ENCODE measurements at regions not wholly inside any gene's neighbourhood (a gene's known extent, or its start where the extent isn't known, plus 50 kb on each side); places are given as distances from the start of the nearest gene placed in this dataset.

DNA sequence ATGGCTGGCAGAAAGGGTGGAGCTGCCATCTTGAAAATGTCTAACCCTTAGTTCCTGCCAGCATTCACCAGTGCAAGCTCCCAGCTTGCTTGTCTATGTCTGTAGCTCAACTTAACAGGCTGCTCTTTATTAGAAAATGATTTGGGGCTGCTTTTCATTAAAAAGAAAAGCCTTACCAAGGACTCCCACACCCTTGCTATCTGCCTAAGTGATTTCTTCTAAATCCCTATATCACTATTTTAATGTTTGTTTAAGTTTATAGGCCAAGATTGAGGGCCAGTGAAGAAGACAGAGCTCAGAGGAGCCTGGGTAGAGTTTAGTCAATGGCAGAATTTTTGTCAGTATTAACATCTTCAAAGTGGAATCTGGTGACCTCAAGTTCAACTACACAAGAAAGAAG lies 336.8 kb upstream of the CHRM3 start:
- Histone ChIP-seq H3K27me3 (ENCODE audit: control insufficient read depth in 1 of 2, insufficient read depth in 2 of 2, low read length in 2 of 2) (no peaks in the 10 kb centered on the region), H3K9me3 (ENCODE audit: low read length) (no peaks in the 10 kb centered on the region), H3K9ac (ENCODE audit: low read length) (no peak overlapping the region), H3K4me1 (ENCODE audit: insufficient read depth, low read length) (no peaks in the 10 kb centered on the region), H3K27ac (ENCODE audit: low read depth, low read length) (no peak overlapping the region), H3K4me3 (ENCODE audit: low read depth in 1 of 2, low read length in 2 of 2) (no peak overlapping the region), H3K36me3 (ENCODE audit: insufficient read depth, low read length) (no peaks in the 10 kb centered on the region)

DNA sequence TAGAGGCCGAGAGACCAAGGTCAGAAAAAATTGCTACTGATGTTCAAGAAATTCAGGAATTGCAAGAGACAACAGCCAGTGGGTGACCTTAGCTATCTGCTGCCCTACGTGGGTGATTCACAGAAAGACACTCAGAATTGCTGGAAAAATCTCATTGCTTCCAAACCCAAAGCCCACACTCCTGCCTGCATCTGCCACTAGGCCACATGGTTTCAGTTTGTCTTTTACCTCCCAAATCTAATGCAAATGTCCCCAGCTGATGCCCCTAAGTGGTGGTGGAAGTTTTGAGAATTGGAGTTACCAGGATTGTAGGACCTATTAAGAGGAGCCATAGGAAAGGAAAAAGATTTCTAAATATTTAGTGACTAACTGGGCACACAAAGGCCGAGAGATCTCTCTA lies 341.5 kb upstream of the CHRM3 start:
- H3K9ac ChIP-seq (ENCODE audit: low read length), result no peak overlapping the region
- no peak overlapping the region for H3K4me3 ChIP-seq (ENCODE audit: low read depth in 1 of 2, low read length in 2 of 2)
- no peaks in the 10 kb centered on the region for H3K36me3 ChIP-seq (ENCODE audit: insufficient read depth, low read length)
- H3K27me3 ChIP-seq (ENCODE audit: control insufficient read depth in 1 of 2, insufficient read depth in 2 of 2, low read length in 2 of 2), result no peaks in the 10 kb centered on the region
- no peaks in the 10 kb centered on the region for H3K9me3 ChIP-seq (ENCODE audit: low read length)
- H3K4me1 ChIP-seq (ENCODE audit: insufficient read depth, low read length), result no peaks in the 10 kb centered on the region
- H3K27ac ChIP-seq (ENCODE audit: low read depth, low read length), result no peak overlapping the region

DNA sequence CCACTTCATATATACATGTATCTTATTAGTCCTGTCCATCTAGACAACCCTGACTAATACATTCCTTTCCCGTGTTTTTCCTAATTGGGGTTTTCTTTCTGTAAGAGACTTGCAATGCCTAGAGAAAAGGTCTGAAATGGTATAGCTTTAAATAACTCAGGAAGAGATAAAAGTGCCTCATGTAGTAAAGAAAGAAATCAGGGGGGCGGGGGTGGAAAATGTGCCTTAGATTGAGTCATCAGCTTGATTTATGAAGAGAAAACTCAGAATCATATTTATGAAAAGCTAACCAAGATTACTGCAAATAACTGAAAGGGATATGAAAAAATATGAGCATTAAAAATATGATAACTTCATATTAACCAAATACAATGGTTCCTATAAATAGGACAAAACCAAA lies 345.8 kb upstream of the CHRM3 start:
- Histone ChIP-seq H3K9ac (ENCODE audit: low read length) (no peak overlapping the region), H3K9me3 (ENCODE audit: low read length) (no peaks in the 10 kb centered on the region), H3K36me3 (ENCODE audit: insufficient read depth, low read length) (no peaks in the 10 kb centered on the region), H3K4me1 (ENCODE audit: insufficient read depth, low read length) (no peaks in the 10 kb centered on the region), H3K27ac (ENCODE audit: low read depth, low read length) (no peak overlapping the region), H3K27me3 (ENCODE audit: control insufficient read depth in 1 of 2, insufficient read depth in 2 of 2, low read length in 2 of 2) (no peaks in the 10 kb centered on the region), H3K4me3 (ENCODE audit: low read depth in 1 of 2, low read length in 2 of 2) (no peak overlapping the region)

DNA sequence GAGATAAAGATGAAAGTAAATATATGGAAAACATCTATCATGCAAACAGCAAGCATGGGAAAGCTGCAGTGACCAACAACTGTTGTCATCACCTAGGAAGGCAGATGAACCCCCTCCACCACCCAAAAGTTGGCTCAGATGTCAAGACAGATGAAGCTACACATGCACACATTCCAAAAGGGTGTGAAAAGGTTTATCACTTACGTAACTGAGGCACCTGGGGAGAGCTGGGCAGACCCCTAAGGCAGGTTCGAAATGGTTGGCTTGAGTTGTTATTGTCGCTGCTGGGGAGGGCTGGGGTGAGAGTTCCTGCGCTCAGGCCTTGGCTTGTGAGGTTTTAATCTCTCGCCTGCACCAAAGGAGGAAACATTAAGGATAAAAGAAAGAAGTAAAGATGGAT lies 355.1 kb upstream of the CHRM3 start:
- Histone ChIP-seq H3K36me3 (ENCODE audit: insufficient read depth, low read length) (no peaks in the 10 kb centered on the region), H3K4me3 (ENCODE audit: low read depth in 1 of 2, low read length in 2 of 2) (no peak overlapping the region), H3K27ac (ENCODE audit: low read depth, low read length) (no peak overlapping the region), H3K9me3 (ENCODE audit: low read length) (no peaks in the 10 kb centered on the region), H3K9ac (ENCODE audit: low read length) (no peak overlapping the region), H3K27me3 (ENCODE audit: control insufficient read depth in 1 of 2, insufficient read depth in 2 of 2, low read length in 2 of 2) (no peaks in the 10 kb centered on the region), H3K4me1 (ENCODE audit: insufficient read depth, low read length) (no peaks in the 10 kb centered on the region)

- H3K4me3 ChIP-seq (ENCODE audit: low read depth in 1 of 2, low read length in 2 of 2), result no peak overlapping the region
- no peaks in the 10 kb centered on the region for H3K36me3 ChIP-seq (ENCODE audit: insufficient read depth, low read length)
- H3K9ac ChIP-seq (ENCODE audit: low read length), result no peak overlapping the region
- no peaks in the 10 kb centered on the region for H3K4me1 ChIP-seq (ENCODE audit: insufficient read depth, low read length)
- no peaks in the 10 kb centered on the region for H3K9me3 ChIP-seq (ENCODE audit: low read length)
- H3K27ac ChIP-seq (ENCODE audit: low read depth, low read length), result no peak overlapping the region
- no peaks in the 10 kb centered on the region for H3K27me3 ChIP-seq (ENCODE audit: control insufficient read depth in 1 of 2, insufficient read depth in 2 of 2, low read length in 2 of 2)
Observed at GRCh38 chr1:239025997-239026694, 360.2 kb upstream of the CHRM3 start.

GRCh38 chr1:239025223-239025622 lies 361.1 kb upstream of the CHRM3 start:
- Histone ChIP-seq H3K9me3 (ENCODE audit: low read length) (no peaks in the 10 kb centered on the region), H3K9ac (ENCODE audit: low read length) (no peak overlapping the region), H3K4me3 (ENCODE audit: low read depth in 1 of 2, low read length in 2 of 2) (no peak overlapping the region), H3K4me1 (ENCODE audit: insufficient read depth, low read length) (no peaks in the 10 kb centered on the region), H3K27me3 (ENCODE audit: control insufficient read depth in 1 of 2, insufficient read depth in 2 of 2, low read length in 2 of 2) (no peaks in the 10 kb centered on the region), H3K27ac (ENCODE audit: low read depth, low read length) (no peak overlapping the region), H3K36me3 (ENCODE audit: insufficient read depth, low read length) (no peaks in the 10 kb centered on the region)

DNA sequence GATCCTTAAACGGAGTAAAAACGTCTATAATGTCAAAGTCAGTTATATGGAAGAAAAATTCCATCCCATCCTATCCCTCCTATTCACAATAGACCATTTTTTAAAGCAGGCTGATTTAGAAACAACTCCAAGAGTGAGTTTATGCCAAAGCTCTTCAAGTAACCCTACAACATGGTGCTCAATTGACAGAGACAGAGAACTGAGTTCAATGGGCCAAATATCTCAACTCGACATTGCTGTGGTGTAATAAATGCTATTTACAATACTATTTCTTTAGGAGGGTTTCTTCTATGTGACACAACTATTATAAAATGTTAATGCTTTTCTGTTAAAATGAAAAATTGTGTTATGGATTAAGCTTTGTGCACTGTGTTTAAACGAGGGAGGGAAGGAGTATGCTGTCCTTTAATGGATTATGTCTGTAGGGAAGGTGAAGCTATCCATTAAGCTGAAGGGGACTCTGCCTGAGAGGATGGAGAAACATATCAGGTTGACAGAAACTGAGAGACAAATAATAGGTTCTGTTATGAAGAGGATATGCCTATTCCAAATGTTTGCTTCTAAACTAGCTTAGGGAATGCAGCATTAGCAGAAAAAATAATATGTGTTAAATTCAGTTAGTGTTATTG lies 362.5 kb upstream of the CHRM3 start:
- Histone ChIP-seq H3K4me3 (ENCODE audit: low read depth in 1 of 2, low read length in 2 of 2) (no peak overlapping the region), H3K27ac (ENCODE audit: low read depth, low read length) (no peak overlapping the region), H3K27me3 (ENCODE audit: control insufficient read depth in 1 of 2, insufficient read depth in 2 of 2, low read length in 2 of 2) (no peaks in the 10 kb centered on the region), H3K4me1 (ENCODE audit: insufficient read depth, low read length) (no peaks in the 10 kb centered on the region), H3K36me3 (ENCODE audit: insufficient read depth, low read length) (no peaks in the 10 kb centered on the region), H3K9me3 (ENCODE audit: low read length) (no peaks in the 10 kb centered on the region), H3K9ac (ENCODE audit: low read length) (no peak overlapping the region)

GRCh38 chr1:239016337-239016736 lies 370.0 kb upstream of the CHRM3 start:
- H3K9me3 ChIP-seq (ENCODE audit: low read length), result no peaks in the 10 kb centered on the region
- no peaks in the 10 kb centered on the region for H3K4me1 ChIP-seq (ENCODE audit: insufficient read depth, low read length)
- H3K9ac ChIP-seq (ENCODE audit: low read length), result no peak overlapping the region
- no peaks in the 10 kb centered on the region for H3K36me3 ChIP-seq (ENCODE audit: insufficient read depth, low read length)
- H3K4me3 ChIP-seq (ENCODE audit: low read depth in 1 of 2, low read length in 2 of 2), result no peak overlapping the region
- no peaks in the 10 kb centered on the region for H3K27me3 ChIP-seq (ENCODE audit: control insufficient read depth in 1 of 2, insufficient read depth in 2 of 2, low read length in 2 of 2)
- H3K27ac ChIP-seq (ENCODE audit: low read depth, low read length), result no peak overlapping the region

DNA sequence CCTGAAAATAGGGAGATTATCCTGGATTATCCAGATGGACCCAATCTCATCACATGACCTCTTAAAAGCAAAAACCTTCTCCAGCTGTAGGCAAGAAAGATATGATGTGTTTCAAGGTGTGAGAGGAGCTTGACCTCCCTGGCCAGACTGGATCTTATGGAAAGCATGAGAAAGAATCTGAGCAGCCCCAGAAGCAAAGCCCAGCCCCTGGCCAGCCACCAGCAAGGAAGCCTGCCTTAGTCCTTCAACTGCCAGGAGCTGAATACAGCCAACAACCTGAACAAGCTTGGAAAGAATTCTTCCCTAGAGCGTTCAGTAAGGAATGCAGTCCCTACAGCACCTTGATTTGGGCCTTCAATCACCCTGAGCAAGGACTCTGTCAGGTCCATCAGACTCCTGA lies 375.0 kb upstream of the CHRM3 start:
- H3K27me3 ChIP-seq (ENCODE audit: control insufficient read depth in 1 of 2, insufficient read depth in 2 of 2, low read length in 2 of 2), result no peaks in the 10 kb centered on the region
- H3K9ac ChIP-seq (ENCODE audit: low read length), result no peak overlapping the region
- H3K9me3 ChIP-seq (ENCODE audit: low read length), result no peaks in the 10 kb centered on the region

DNA sequence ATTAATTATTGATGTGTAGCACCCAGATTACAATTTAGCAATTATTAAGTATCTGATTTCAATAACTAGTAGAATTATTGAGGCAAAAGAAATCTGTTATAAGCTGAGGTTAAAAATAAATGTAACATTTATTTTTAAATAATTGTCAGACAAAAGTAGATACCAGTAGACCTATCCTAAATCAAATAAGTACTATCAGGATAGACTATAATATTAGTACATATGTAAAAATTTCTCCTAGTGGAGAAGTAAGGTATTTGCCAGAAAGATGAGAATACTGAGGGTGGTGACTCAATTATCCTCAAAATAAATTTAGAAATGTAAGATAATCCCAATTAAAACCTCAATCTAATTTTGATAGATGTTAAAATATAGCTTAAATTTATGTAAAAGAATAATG lies 377.8 kb upstream of the CHRM3 start:
- Histone ChIP-seq H3K4me3 (ENCODE audit: low read depth in 1 of 2, low read length in 2 of 2) (no peak overlapping the region), H3K9me3 (ENCODE audit: low read length) (no peaks in the 10 kb centered on the region), H3K27me3 (ENCODE audit: control insufficient read depth in 1 of 2, insufficient read depth in 2 of 2, low read length in 2 of 2) (no peaks in the 10 kb centered on the region)

More for the DNA sequence above, 375.0 kb upstream of the CHRM3 start:
- Histone ChIP-seq H3K4me1 (ENCODE audit: insufficient read depth, low read length) (no peaks in the 10 kb centered on the region), H3K4me3 (ENCODE audit: low read depth in 1 of 2, low read length in 2 of 2) (no peak overlapping the region), H3K27ac (ENCODE audit: low read depth, low read length) (no peak overlapping the region), H3K36me3 (ENCODE audit: insufficient read depth, low read length) (no peaks in the 10 kb centered on the region)

GRCh38 chr1:239006276-239006675 lies 380.1 kb upstream of the CHRM3 start:
- Histone ChIP-seq H3K27ac (ENCODE audit: low read depth, low read length) (no peak overlapping the region), H3K9ac (ENCODE audit: low read length) (no peak overlapping the region), H3K4me3 (ENCODE audit: low read depth in 1 of 2, low read length in 2 of 2) (no peak overlapping the region), H3K27me3 (ENCODE audit: control insufficient read depth in 1 of 2, insufficient read depth in 2 of 2, low read length in 2 of 2) (no peaks in the 10 kb centered on the region), H3K36me3 (ENCODE audit: insufficient read depth, low read length) (no peaks in the 10 kb centered on the region), H3K4me1 (ENCODE audit: insufficient read depth, low read length) (no peaks in the 10 kb centered on the region), H3K9me3 (ENCODE audit: low read length) (no peaks in the 10 kb centered on the region)

More for the DNA sequence above, 377.8 kb upstream of the CHRM3 start:
- Histone ChIP-seq H3K4me1 (ENCODE audit: insufficient read depth, low read length) (no peaks in the 10 kb centered on the region), H3K36me3 (ENCODE audit: insufficient read depth, low read length) (no peaks in the 10 kb centered on the region), H3K27ac (ENCODE audit: low read depth, low read length) (no peak overlapping the region), H3K9ac (ENCODE audit: low read length) (no peak overlapping the region)

GRCh38 chr1:238999944-239000343 lies 386.4 kb upstream of the CHRM3 start:
- Histone ChIP-seq H3K9me3 (ENCODE audit: low read length) (no peaks in the 10 kb centered on the region), H3K4me1 (ENCODE audit: insufficient read depth, low read length) (no peaks in the 10 kb centered on the region), H3K36me3 (ENCODE audit: insufficient read depth, low read length) (no peaks in the 10 kb centered on the region), H3K27me3 (ENCODE audit: control insufficient read depth in 1 of 2, insufficient read depth in 2 of 2, low read length in 2 of 2) (no peaks in the 10 kb centered on the region), H3K9ac (ENCODE audit: low read length) (no peak overlapping the region), H3K4me3 (ENCODE audit: low read depth in 1 of 2, low read length in 2 of 2) (no peak overlapping the region), H3K27ac (ENCODE audit: low read depth, low read length) (no peak overlapping the region)
